ENCODE measurements at regions not wholly inside any gene's neighbourhood (a gene's known extent, or its start where the extent isn't known, plus 50 kb on each side); places are given as distances from the start of the nearest gene placed in this dataset.

- Histone ChIP-seq H3K14ac (ENCODE audit: low read length) (no peak overlapping the region), H4K12ac (ENCODE audit: low read depth, low read length) (no peak overlapping the region), H4K91ac (ENCODE audit: low read depth, low read length) (no peak overlapping the region), H3K36me3 (ENCODE audit: control insufficient read depth in 1 of 2, insufficient read depth in 2 of 2, low read length in 2 of 2) (no peaks in the 10 kb centered on the region), H3K9ac (ENCODE audit: low read length) (no peak overlapping the region), H3K23ac (ENCODE audit: low read length) (no peak overlapping the region), H3K27ac (ENCODE audit: low read depth, low read length) (no peak overlapping the region), H2BK120ac (ENCODE audit: insufficient read depth, low read length, poor library complexity) (no peak overlapping the region), H2BK12ac (ENCODE audit: low read length) (no peak overlapping the region), H3K27me3 (ENCODE audit: insufficient read depth, low read length) (no peaks in the 10 kb centered on the region), H2BK5ac (ENCODE audit: low read depth, low read length, poor library complexity) (no peak overlapping the region), H2AFZ (ENCODE audit: insufficient read depth, low read length, poor library complexity) (no peak overlapping the region), H2AK5ac (ENCODE audit: low read length) (no peak overlapping the region), H3K9me3 (ENCODE audit: insufficient read depth, low read depth, low read length) (no peaks in the 10 kb centered on the region), H3K4me2 (ENCODE audit: low read length) (no peak overlapping the region), H3K18ac (ENCODE audit: low read length) (no peak overlapping the region), H3K4ac (ENCODE audit: low read depth, low read length) (no peak overlapping the region), H3K79me2 (ENCODE audit: control insufficient read depth, insufficient read depth, low read length, poor library complexity) (no peaks in the 10 kb centered on the region), H4K8ac (ENCODE audit: low read depth, low read length) (no peak overlapping the region), H3K4me3 (ENCODE audit: low read depth, low read length) (no peak overlapping the region), H3K79me1 (ENCODE audit: low read length) (peaks cover 4% of the 10 kb centered on the region), H3K4me1 (ENCODE audit: control insufficient read depth in 1 of 2, insufficient read depth in 2 of 2, low read length in 2 of 2) (peaks cover 20 to 21% of the 10 kb centered on the region in 2 experiments)
- no peak for DNase-seq
- WGBS (ENCODE audit: extremely low coverage, insufficient coverage, insufficient read length), result no CpG with 5 or more reads among the region's 6 CpGs
Observed at GRCh38 chr3:182722907-182723306, 70.4 kb upstream of the ATP11B start.

DNA sequence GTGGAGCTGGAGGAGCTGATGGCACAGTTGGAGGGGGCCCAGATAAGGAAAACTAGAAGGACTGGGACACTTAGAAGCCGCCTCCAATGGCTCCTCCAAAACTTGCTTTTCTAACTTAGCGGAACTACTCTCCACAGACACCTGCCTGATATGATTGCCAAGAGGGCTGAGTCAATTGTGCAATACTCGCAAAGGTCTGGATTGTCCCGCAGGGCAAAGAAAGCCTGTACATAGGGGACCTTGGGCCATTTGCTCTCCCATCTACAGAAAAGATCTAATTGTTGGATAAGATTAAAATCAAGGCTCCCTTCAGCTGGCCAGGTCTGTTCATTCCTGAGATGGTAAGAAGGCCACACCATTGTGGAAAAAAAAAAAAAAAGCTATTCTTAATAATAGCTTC is 69.7 kb upstream of the ATP11B start:
- no peak overlapping the region for H3K4me3 ChIP-seq (ENCODE audit: low read depth, low read length)
- no peak overlapping the region for H3K23ac ChIP-seq (ENCODE audit: low read length)
- H3K9me3 ChIP-seq (ENCODE audit: insufficient read depth, low read depth, low read length), result no peaks in the 10 kb centered on the region
- no peaks in the 10 kb centered on the region for H3K36me3 ChIP-seq (ENCODE audit: control insufficient read depth in 1 of 2, insufficient read depth in 2 of 2, low read length in 2 of 2)
- DNase-seq, result peak; percentile 97 to 99
- H3K79me1 ChIP-seq (ENCODE audit: low read length), result peaks cover 4% of the 10 kb centered on the region
- no peak overlapping the region for H3K27ac ChIP-seq (ENCODE audit: low read depth, low read length)
- no peaks in the 10 kb centered on the region for H3K79me2 ChIP-seq (ENCODE audit: control insufficient read depth, insufficient read depth, low read length, poor library complexity)
- no peak overlapping the region for H3K14ac ChIP-seq (ENCODE audit: low read length)
- no peaks in the 10 kb centered on the region for H3K27me3 ChIP-seq (ENCODE audit: insufficient read depth, low read length)
- H2AFZ ChIP-seq (ENCODE audit: insufficient read depth, low read length, poor library complexity), result no peak overlapping the region
- H2BK120ac ChIP-seq (ENCODE audit: insufficient read depth, low read length, poor library complexity), result no peak overlapping the region
- H3K4me1 ChIP-seq (ENCODE audit: control insufficient read depth in 1 of 2, insufficient read depth in 2 of 2, low read length in 2 of 2), result peaks cover 20 to 21% of the 10 kb centered on the region in 2 experiments
- WGBS (ENCODE audit: extremely low coverage, insufficient coverage, insufficient read length), result no CpG with 5 or more reads among the region's 4 CpGs
- no peak overlapping the region for H2AK5ac ChIP-seq (ENCODE audit: low read length)
- no peak overlapping the region for H2BK5ac ChIP-seq (ENCODE audit: low read depth, low read length, poor library complexity)
- H3K4me2 ChIP-seq (ENCODE audit: low read length), result no peak overlapping the region
- no peak overlapping the region for H3K18ac ChIP-seq (ENCODE audit: low read length)
- H4K8ac ChIP-seq (ENCODE audit: low read depth, low read length), result no peak overlapping the region
- no peak overlapping the region for H2BK12ac ChIP-seq (ENCODE audit: low read length)
- no peak overlapping the region for H4K12ac ChIP-seq (ENCODE audit: low read depth, low read length)
- H3K9ac ChIP-seq (ENCODE audit: low read length), result no peak overlapping the region
- no peak overlapping the region for H4K91ac ChIP-seq (ENCODE audit: low read depth, low read length)
- H3K4ac ChIP-seq (ENCODE audit: low read depth, low read length), result no peak overlapping the region

DNA sequence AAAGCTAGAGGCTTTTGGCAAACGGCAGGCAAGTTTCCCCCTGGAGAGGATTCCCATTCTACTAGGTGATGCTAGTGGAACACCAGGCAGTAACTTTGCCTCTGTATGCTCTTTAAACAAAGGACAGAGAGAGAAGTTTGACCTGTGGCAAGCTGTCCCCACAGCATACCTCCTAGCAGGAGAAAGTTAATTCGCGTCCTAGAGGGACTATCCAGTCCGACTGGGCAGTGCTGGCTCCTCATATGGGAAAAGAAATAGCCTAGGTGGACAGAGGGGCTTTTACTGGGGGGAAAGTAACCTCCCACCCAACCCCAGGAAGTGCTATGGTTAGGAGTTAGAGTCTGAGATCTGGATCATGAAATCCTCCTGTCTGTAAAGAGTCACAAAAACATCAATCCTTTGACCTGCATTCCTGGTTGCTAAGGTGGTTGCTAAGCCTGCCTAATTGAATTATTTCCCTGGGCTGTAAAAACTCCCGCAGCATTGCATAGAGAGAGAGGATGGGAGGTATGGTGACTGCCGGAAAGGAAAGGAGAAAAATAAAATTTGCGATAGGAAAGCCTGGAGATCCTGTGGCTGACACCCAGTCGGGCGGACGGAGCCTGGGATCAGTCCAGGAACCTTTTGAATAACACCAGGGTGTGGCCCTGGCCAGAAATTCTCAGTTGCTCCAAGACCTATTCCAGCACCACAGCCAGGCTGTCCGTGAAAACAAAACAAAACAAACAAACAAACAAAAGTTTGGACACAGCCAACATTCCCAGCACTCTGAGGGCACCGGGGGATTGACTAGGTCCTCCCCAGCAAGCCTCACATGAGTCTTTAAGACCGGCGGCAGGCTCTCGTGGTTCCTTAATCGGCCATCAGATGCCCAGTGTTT is 67.7 kb upstream of the ATP11B start:
- Histone ChIP-seq H2BK120ac (ENCODE audit: insufficient read depth, low read length, poor library complexity) (peak overlapping the region; percentile 64), H3K23ac (ENCODE audit: low read length) (no peak overlapping the region), H3K18ac (ENCODE audit: low read length) (no peak overlapping the region), H4K91ac (ENCODE audit: low read depth, low read length) (peak overlapping the region; percentile 61), H3K4me1 (ENCODE audit: control insufficient read depth in 1 of 2, insufficient read depth in 2 of 2, low read length in 2 of 2) (peaks cover 20 to 21% of the 10 kb centered on the region in 2 experiments), H3K27me3 (ENCODE audit: insufficient read depth, low read length) (no peaks in the 10 kb centered on the region), H3K9me3 (ENCODE audit: insufficient read depth, low read depth, low read length) (no peaks in the 10 kb centered on the region), H3K4me3 (ENCODE audit: low read depth, low read length) (no peak overlapping the region), H3K14ac (ENCODE audit: low read length) (no peak overlapping the region), H3K4me2 (ENCODE audit: low read length) (peak overlapping the region; percentile 32), H3K4ac (ENCODE audit: low read depth, low read length) (peak overlapping the region; percentile 28), H4K12ac (ENCODE audit: low read depth, low read length) (no peak overlapping the region), H4K8ac (ENCODE audit: low read depth, low read length) (peak overlapping the region; percentile 62), H2BK12ac (ENCODE audit: low read length) (peak overlapping the region; percentile 51), H3K79me2 (ENCODE audit: control insufficient read depth, insufficient read depth, low read length, poor library complexity) (no peaks in the 10 kb centered on the region), H2AK5ac (ENCODE audit: low read length) (no peak overlapping the region), H2AFZ (ENCODE audit: insufficient read depth, low read length, poor library complexity) (peak overlapping the region; percentile 43), H2BK5ac (ENCODE audit: low read depth, low read length, poor library complexity) (peak overlapping the region; percentile 8), H3K79me1 (ENCODE audit: low read length) (peaks cover 4% of the 10 kb centered on the region), H3K27ac (ENCODE audit: low read depth, low read length) (peak overlapping the region; percentile 44), H3K36me3 (ENCODE audit: control insufficient read depth in 1 of 2, insufficient read depth in 2 of 2, low read length in 2 of 2) (no peaks in the 10 kb centered on the region), H3K9ac (ENCODE audit: low read length) (no peak overlapping the region)
- peak in 1 of 2 donors; percentile 36 for DNase-seq
- WGBS (ENCODE audit: extremely low coverage, insufficient coverage, insufficient read length), result no CpG with 5 or more reads among the region's 16 CpGs

DNA sequence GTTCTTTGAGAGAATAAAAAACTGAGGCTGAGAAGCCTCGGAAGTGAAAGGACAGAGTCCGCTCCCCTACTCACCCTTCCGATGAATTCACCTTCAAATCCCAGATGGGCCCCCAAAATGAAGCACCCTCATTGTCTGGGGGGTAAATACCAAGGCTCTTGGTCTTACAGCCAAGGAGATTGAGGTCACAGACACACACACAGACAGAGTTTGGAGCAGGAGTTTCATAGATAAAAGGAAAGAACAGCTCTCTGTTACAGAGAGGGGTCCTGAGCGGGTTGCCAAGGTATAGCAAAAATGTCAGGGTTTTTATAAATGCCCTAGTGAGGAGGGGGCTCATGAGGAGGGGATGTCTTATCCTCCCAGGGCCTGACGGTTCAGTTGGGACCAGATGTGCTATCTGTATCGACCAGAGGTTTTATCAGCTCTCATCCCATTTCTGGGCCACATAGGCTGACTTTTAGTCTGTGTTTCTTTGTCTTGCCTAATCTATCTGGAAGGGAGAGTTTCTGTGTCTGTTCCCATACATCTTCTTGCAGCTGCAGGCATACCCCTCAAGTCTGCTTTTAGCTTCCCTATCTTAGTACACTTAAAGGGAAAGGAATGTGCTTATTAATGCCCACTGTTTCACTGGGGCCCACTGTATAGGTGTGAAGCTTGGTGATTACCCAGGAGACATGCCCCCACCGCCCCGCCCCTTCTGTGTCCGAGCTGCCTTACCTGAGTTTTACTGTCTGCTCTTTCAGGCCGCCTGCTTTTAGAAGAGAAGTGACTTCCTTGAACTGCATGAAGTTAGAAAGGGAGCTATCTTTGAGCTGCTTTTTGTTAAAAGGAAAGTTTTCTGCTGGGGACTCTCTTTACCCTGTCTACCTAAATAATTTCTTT is 66.8 kb upstream of the ATP11B start:
- Histone ChIP-seq H3K27me3 (ENCODE audit: insufficient read depth, low read length) (no peaks in the 10 kb centered on the region), H3K36me3 (ENCODE audit: control insufficient read depth in 1 of 2, insufficient read depth in 2 of 2, low read length in 2 of 2) (no peaks in the 10 kb centered on the region), H3K4me3 (ENCODE audit: low read depth, low read length) (no peak overlapping the region), H2AFZ (ENCODE audit: insufficient read depth, low read length, poor library complexity) (no peak overlapping the region), H3K4me2 (ENCODE audit: low read length) (peak overlapping the region; percentile 8), H3K9ac (ENCODE audit: low read length) (no peak overlapping the region), H2AK5ac (ENCODE audit: low read length) (no peak overlapping the region), H3K27ac (ENCODE audit: low read depth, low read length) (peak overlapping the region; percentile 44), H3K9me3 (ENCODE audit: insufficient read depth, low read depth, low read length) (no peaks in the 10 kb centered on the region), H4K12ac (ENCODE audit: low read depth, low read length) (no peak overlapping the region), H3K4me1 (ENCODE audit: control insufficient read depth in 1 of 2, insufficient read depth in 2 of 2, low read length in 2 of 2) (peaks cover 20 to 21% of the 10 kb centered on the region in 2 experiments), H3K14ac (ENCODE audit: low read length) (no peak overlapping the region), H3K79me2 (ENCODE audit: control insufficient read depth, insufficient read depth, low read length, poor library complexity) (no peaks in the 10 kb centered on the region), H2BK120ac (ENCODE audit: insufficient read depth, low read length, poor library complexity) (peak overlapping the region; percentile 64), H3K4ac (ENCODE audit: low read depth, low read length) (no peak overlapping the region), H4K91ac (ENCODE audit: low read depth, low read length) (peak overlapping the region; percentile 39), H3K18ac (ENCODE audit: low read length) (no peak overlapping the region), H2BK5ac (ENCODE audit: low read depth, low read length, poor library complexity) (peak overlapping the region; percentile 11), H4K8ac (ENCODE audit: low read depth, low read length) (peak overlapping the region; percentile 62), H3K23ac (ENCODE audit: low read length) (no peak overlapping the region), H2BK12ac (ENCODE audit: low read length) (peak overlapping the region; percentile 21), H3K79me1 (ENCODE audit: low read length) (peaks cover 4% of the 10 kb centered on the region)
- no peak for DNase-seq
- WGBS (ENCODE audit: extremely low coverage, insufficient coverage, insufficient read length), result no CpG with 5 or more reads among the region's 10 CpGs
